ENCODE measurements at regions not wholly inside any gene's neighbourhood (a gene's known extent, or its start where the extent isn't known, plus 50 kb on each side); places are given as distances from the start of the nearest gene placed in this dataset.
"Not testable (repeated sequence)": the region's sequence is repeated elsewhere in the genome, so short reads cannot be mapped to it uniquely, and the experiment has no call there.

DNA sequence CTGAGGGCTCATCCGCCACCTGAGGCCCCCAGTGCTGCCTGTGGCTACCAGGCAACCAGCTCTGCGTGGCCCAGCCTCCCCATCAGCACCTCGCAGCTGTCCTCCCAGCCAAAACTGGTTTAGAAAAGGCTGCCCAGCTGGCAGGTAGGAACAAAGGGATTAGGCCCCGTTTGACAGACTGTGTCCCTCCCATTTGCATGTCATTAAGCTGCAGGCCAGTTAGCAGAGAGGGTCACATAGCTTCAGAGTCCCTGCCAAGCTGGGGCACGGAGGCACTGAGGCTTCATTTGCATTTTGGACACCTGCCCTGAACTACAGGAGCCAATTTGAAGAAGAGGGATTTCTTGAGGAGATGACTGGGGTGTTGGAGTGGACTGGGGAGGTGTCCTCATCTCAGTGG lies 177.9 kb downstream of the TLE3 start:
- TF ChIP-seq, protein P1, sequence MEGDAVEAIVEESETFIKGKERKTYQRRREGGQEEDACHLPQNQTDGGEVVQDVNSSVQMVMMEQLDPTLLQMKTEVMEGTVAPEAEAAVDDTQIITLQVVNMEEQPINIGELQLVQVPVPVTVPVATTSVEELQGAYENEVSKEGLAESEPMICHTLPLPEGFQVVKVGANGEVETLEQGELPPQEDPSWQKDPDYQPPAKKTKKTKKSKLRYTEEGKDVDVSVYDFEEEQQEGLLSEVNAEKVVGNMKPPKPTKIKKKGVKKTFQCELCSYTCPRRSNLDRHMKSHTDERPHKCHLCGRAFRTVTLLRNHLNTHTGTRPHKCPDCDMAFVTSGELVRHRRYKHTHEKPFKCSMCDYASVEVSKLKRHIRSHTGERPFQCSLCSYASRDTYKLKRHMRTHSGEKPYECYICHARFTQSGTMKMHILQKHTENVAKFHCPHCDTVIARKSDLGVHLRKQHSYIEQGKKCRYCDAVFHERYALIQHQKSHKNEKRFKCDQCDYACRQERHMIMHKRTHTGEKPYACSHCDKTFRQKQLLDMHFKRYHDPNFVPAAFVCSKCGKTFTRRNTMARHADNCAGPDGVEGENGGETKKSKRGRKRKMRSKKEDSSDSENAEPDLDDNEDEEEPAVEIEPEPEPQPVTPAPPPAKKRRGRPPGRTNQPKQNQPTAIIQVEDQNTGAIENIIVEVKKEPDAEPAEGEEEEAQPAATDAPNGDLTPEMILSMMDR (IDR thresholded peaks at IDR 0.05; ENCODE audit: low read depth, low read length) = no peak

DNA sequence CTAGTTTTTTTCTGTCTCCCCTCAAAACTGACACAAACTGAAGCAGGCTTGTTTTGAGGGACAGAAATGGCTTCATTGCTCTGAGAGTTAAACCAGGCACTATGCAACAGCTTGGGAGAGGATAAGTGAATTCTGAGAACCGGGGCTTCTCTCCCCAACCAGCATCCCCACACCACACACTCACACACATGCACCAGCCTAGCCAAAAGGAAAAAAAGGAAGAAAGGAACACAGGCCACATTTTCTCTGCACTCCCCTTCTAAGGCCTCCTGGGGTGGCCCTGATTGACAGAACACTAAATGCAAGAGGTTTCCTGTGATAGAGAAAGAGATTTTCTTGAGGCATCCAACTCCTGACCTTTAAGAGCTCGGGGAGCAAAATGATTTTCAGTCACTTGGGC lies 177.5 kb downstream of the TLE3 start:
- H3K4me3 ChIP-seq (ENCODE audit: low read depth, low read length) = no peak overlapping the region
- TF ChIP-seq, protein P1 (IDR thresholded peaks at IDR 0.05; ENCODE audit: low read depth, low read length) = no peak

More for the DNA sequence above, 177.9 kb downstream of the TLE3 start:
- H3K4me3 ChIP-seq (ENCODE audit: low read depth, low read length) = no peak overlapping the region

DNA sequence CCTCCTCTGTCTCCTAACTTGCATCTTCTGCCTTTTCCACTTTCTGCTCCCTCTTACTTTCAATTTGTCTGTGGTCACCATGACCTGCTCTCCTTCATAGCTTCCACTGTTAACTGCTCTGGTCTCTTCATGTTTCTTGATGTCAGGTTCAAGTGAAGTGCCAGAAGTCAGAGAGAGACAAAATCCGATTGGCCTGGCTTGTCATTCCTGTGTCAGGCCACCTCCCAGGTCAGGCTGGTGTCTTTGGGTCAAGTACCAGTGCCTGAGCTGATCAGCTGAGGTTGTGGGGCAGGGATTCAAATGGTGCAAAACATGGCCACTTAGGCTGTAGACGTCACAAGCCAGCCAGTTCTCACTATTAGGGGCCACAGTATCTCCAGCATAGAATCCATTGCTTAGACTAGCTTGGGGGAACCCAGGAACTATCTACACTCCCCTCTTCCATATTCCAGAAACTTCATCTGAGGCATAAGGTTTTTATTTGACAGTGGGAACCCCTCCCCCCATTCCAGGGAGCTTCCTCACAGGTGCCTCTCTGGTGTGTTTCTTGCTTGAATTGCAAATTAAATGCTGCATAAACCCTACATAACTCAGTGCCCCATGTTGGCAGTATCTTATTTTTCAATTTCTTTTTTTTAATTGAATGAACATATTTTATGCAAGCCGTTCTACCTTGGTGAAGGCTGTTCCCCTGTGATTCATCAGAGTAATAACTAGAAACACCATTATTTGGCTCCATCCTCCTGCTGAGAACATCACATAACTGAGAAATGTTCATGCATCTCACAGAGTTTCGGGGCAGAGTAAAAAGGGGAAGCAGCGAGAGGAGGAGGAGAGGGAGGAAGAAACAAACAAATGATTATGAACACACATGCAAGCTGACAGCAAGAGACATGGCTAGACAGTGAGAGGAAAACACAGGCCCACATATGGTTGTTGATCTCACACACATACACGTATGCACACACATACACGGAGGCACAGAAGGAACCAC lies 175.8 kb downstream of the TLE3 start:
- no peak overlapping the region for H3K4me3 ChIP-seq (ENCODE audit: low read depth, low read length)
- TF ChIP-seq, protein P1 (IDR thresholded peaks at IDR 0.05; ENCODE audit: low read depth, low read length) = no peak

DNA sequence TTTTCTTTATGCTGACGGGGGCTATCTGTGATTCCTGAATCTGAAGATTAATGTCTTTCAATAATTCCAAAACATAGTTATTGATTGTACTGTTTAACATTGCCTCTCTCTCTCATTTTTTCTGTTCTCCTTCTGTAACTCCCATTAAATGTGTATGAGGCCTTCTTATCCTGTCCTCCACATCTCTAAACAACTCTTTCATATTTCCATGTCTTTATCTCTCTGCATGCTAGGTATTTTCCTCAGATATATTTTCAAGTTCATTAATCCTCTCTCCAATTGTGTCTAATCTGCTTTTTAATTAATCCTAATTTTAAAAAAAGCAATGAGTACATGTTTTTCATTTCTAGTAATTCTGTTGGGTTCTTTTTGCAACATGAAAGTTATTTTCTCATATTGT lies 173.2 kb downstream of the TLE3 start:
- TF ChIP-seq, protein P1 (IDR thresholded peaks at IDR 0.05; ENCODE audit: low read depth, low read length) = no peak

DNA sequence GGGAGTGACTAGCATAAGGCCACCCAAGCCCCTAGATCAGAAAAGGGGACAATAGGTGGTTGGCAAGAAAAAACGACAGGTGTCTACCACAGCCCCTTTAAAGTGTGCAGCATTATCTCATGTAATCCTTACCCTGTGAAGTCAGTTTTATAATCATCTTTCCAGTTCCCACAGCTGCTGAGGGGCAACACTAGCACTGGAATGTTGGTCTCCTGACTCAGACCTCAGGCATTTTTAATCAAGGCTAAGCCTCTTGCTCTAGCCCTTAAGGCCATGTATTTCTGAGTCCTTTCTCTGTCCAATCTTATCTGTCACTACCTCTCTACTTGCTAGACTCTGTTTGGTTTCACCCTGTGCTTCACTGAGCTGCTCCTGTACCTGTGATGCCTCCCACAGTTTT lies 171.7 kb downstream of the TLE3 start:
- no peak overlapping the region for H3K4me3 ChIP-seq (ENCODE audit: low read depth, low read length)
- TF ChIP-seq, protein P1 (IDR thresholded peaks at IDR 0.05; ENCODE audit: low read depth, low read length) = no peak

More for the DNA sequence above, 173.2 kb downstream of the TLE3 start:
- no peak overlapping the region for H3K4me3 ChIP-seq (ENCODE audit: low read depth, low read length)

DNA sequence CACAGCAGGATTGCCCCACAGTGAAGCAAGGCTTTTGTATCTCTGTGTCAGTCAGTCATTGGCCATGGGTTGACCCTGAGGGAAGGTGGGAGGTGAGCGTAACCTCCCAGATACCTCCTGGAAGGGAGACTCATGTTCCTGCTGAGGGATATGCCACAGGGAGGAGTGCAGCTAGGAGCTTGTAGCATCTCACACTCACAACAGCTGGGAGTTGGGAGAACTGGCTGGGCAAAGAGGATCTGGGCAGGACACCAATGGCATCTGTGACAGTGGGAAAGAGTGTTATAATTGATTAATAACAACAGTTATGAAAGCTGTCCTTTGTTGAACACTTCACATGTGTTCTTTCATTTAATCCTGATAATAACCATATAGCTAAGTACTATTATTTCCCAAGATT lies 171.0 kb downstream of the TLE3 start:
- TF ChIP-seq, protein P1 (IDR thresholded peaks at IDR 0.05; ENCODE audit: low read depth, low read length) = no peak
- no peak overlapping the region for H3K4me3 ChIP-seq (ENCODE audit: low read depth, low read length)

DNA sequence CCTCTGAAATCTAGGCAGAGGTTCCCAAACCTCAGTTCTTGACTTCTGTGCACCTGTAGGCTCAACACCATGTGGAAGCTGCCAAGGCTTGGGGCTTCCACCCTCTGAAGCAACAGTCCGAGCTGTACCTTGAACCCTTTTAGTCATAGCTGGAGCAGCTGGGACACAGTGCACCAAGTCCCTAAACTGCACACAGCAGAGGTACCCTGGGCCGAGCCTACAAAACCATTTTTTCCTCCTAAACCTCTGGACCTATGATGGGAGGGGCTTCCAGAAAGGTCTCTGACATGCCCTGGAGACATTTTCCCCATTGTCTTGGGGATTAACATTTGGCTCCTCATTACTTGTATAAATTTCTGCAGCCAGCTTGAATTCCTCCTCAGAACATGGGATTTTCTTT lies 168.8 kb downstream of the TLE3 start:
- H3K4me3 ChIP-seq (ENCODE audit: low read depth, low read length) = not testable (repeated sequence)
